Neural progenitor cell (in vitro differentiated cells): ENCODE measurements at regions not wholly inside any gene's neighbourhood (a gene's known extent, or its start where the extent isn't known, plus 50 kb on each side); places are given as distances from the start of the nearest gene placed in this dataset.

Experiments
- DNase-seq: peaks from one replicate; pipeline ENCODE4 v3.0.0-alpha.2; 2016; ENCODE audit warnings: low spot score
- H2AFZ ChIP-seq: fragments of 200-600 bp; sonication (generic); replicated peaks from 2 replicates; pipeline ENCODE4 v1.6.1; 2016; ENCODE audit warnings: antibody characterized with exemption
- H3F3A ChIP-seq: fragments of 200-600 bp; sonication (generic); 2 replicates; pipeline ENCODE4 v1.6.1; 2016; ENCODE audit warnings: antibody characterized with exemption, low read depth
- H3K27ac ChIP-seq: fragments of 200-600 bp; sonication (generic); 2 replicates; pipeline ENCODE4 v1.5.1; 2016; ENCODE audit warnings: mild to moderate bottlenecking
- H3K27me3 ChIP-seq: fragments of 200-600 bp; sonication (generic); 2 replicates; pipeline ENCODE4 v1.6.1; 2016; ENCODE audit warnings: mild to moderate bottlenecking, moderate library complexity
- H3K36me3 ChIP-seq: fragments of 200-600 bp; sonication (generic); 2 replicates; pipeline ENCODE4 v1.5.1; 2016
- H3K4me1 ChIP-seq: fragments of 200-600 bp; sonication (generic); 2 replicates; pipeline ENCODE4 v1.6.1; 2016; ENCODE audit warnings: mixed run types
- H3K4me2 ChIP-seq: fragments of 200-600 bp; sonication (generic); 2 replicates; pipeline ENCODE4 v1.6.1; 2016
- H3K4me3 ChIP-seq: fragments of 200-600 bp; sonication (generic); 2 replicates; pipeline ENCODE4 v1.5.1; 2016
- H3K79me2 ChIP-seq: fragments of 200-600 bp; sonication (generic); 2 replicates; pipeline ENCODE4 v1.6.1; 2016; ENCODE audit warnings: low read depth
- H3K9ac ChIP-seq: fragments of 200-600 bp; sonication (generic); 2 replicates; pipeline ENCODE4 v1.6.1; 2016
- H3K9me3 ChIP-seq: fragments of 200-600 bp; sonication (generic); 2 replicates; pipeline ENCODE4 v1.5.1; 2016; ENCODE audit warnings: low read depth
- H4K20me1 ChIP-seq: fragments of 200-600 bp; sonication (generic); 2 replicates; pipeline ENCODE4 v1.6.1; 2016; ENCODE audit warnings: low read depth
- H3K27ac Mint-ChIP-seq: 3 replicates; pipeline ENCODE4 v1.8.0; 2021; ENCODE audit warnings: mixed read lengths
- H3K27me3 Mint-ChIP-seq: 2 replicates; pipeline ENCODE4 v1.8.0; 2022; ENCODE audit warnings: low read depth, mild to moderate bottlenecking, inconsistent platforms, moderate library complexity, mixed read lengths; ENCODE audit not compliant: insufficient read depth
- H3K36me3 Mint-ChIP-seq: 3 replicates; pipeline ENCODE4 v1.8.0; 2021; ENCODE audit warnings: mixed read lengths
- H3K4me1 Mint-ChIP-seq: 3 replicates; pipeline ENCODE4 v1.8.0; 2021; ENCODE audit warnings: mixed read lengths
- H3K4me3 Mint-ChIP-seq: 3 replicates; pipeline ENCODE4 v1.8.0; 2021; ENCODE audit warnings: mild to moderate bottlenecking, moderate library complexity, mixed read lengths
- H3K9me3 Mint-ChIP-seq: 3 replicates; pipeline ENCODE4 v1.8.0; 2020; ENCODE audit warnings: mixed read lengths
- CTCF ChIP-seq: fragments of 200-600 bp; sonication (generic); IDR thresholded peaks from 2 replicates; pipeline ENCODE4 v1.5.1; 2017; ENCODE audit warnings: antibody characterized with exemption, mild to moderate bottlenecking
- EZH2 ChIP-seq: fragments of 200-600 bp; sonication (generic); IDR thresholded peaks from 2 replicates; pipeline ENCODE4 v1.6.1; 2017; ENCODE audit warnings: antibody characterized with exemption, mild to moderate bottlenecking, moderate library complexity
- EZH2phosphoT487 ChIP-seq: fragments of 200-600 bp; sonication (generic); IDR thresholded peaks from 2 replicates; pipeline ENCODE4 v1.6.1; 2017; ENCODE audit warnings: antibody characterized with exemption

- Mint-ChIP-seq H3K36me3 (no peaks in the 10 kb centered on the region), H3K9me3 (no peaks in the 10 kb centered on the region), H3K4me1 (no peaks in the 10 kb centered on the region), H3K27me3 (peaks cover 8% of the 10 kb centered on the region), H3K4me3 (no peak overlapping the region), H3K27ac (no peak overlapping the region)
- no peak for TF ChIP-seq EZH2
- no peak for TF ChIP-seq CTCF
- no peak for TF ChIP-seq EZH2phosphoT487
- no peaks in the 10 kb centered on the region for H3K27me3 ChIP-seq
- H3K4me3 ChIP-seq = no peak overlapping the region
- H3K79me2 ChIP-seq = no peaks in the 10 kb centered on the region
- H3K4me1 ChIP-seq = no peaks in the 10 kb centered on the region
- DNase-seq = no peak
- no peaks in the 10 kb centered on the region for H3K36me3 ChIP-seq
- H2AFZ ChIP-seq = no peak overlapping the region
- H3F3A ChIP-seq = no peaks in the 10 kb centered on the region
- H3K27ac ChIP-seq = no peak overlapping the region
- no peak overlapping the region for H3K9ac ChIP-seq
- H3K4me2 ChIP-seq = no peak overlapping the region
- H3K9me3 ChIP-seq = no peaks in the 10 kb centered on the region
- no peaks in the 10 kb centered on the region for H4K20me1 ChIP-seq
These were observed 106.4 kb upstream of the SCOC start for GRCh38 chr4:140266958-140267568.

GRCh38 chr4:140260227-140260626, 106.2 kb upstream of the MAML3 start:
- TF ChIP-seq CTCF (no peak), EZH2 (no peak), EZH2phosphoT487 (no peak)
- H3K36me3 ChIP-seq = no peaks in the 10 kb centered on the region
- Mint-ChIP-seq H3K27me3 (peaks cover 4% of the 10 kb centered on the region), H3K4me3 (no peak overlapping the region), H3K36me3 (no peaks in the 10 kb centered on the region), H3K9me3 (no peaks in the 10 kb centered on the region), H3K27ac (no peak overlapping the region), H3K4me1 (no peaks in the 10 kb centered on the region)
- no peak overlapping the region for H3K4me3 ChIP-seq
- no peak overlapping the region for H3K4me2 ChIP-seq
- H3K9me3 ChIP-seq = no peaks in the 10 kb centered on the region
- no peak overlapping the region for H3K27ac ChIP-seq
- H3K27me3 ChIP-seq = no peaks in the 10 kb centered on the region
- H3K9ac ChIP-seq = no peak overlapping the region
- no peaks in the 10 kb centered on the region for H3K79me2 ChIP-seq
- no peak overlapping the region for H2AFZ ChIP-seq
- H3F3A ChIP-seq = no peaks in the 10 kb centered on the region
- H3K4me1 ChIP-seq = no peaks in the 10 kb centered on the region
- no peaks in the 10 kb centered on the region for H4K20me1 ChIP-seq
- DNase-seq = no peak

DNA sequence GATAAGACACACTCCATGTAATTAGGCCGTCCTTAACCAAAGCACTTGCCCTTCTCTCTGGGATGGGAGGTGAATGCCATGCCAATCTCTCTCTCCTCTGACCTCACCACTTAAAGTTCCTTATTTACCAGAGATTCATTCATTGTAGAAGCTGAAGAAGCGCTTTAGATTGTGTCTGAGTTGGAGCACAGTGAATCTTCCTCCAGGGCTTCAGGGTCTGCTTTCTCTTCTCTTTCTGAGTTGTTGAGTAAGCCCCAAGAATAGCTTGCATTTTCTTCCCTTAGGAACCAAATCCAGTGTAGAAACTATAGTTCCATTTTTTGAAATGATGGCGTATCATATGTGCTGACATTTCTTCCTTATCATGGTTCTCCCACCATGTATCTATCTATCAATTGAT, 104.5 kb upstream of the MAML3 start:
- Histone ChIP-seq H3K9me3 (no peaks in the 10 kb centered on the region), H3F3A (peaks cover 7% of the 10 kb centered on the region), H2AFZ (no peak overlapping the region), H4K20me1 (no peaks in the 10 kb centered on the region), H3K4me1 (peaks cover 5% of the 10 kb centered on the region), H3K27ac (no peak overlapping the region), H3K4me3 (no peak overlapping the region), H3K36me3 (no peaks in the 10 kb centered on the region), H3K4me2 (no peak overlapping the region), H3K79me2 (no peaks in the 10 kb centered on the region), H3K9ac (no peak overlapping the region), H3K27me3 (no peaks in the 10 kb centered on the region)
- Mint-ChIP-seq H3K9me3 (no peaks in the 10 kb centered on the region), H3K36me3 (no peaks in the 10 kb centered on the region), H3K27ac (no peak overlapping the region), H3K4me3 (no peak overlapping the region), H3K4me1 (peaks cover 9% of the 10 kb centered on the region), H3K27me3 (peaks cover 3% of the 10 kb centered on the region)
- TF ChIP-seq CTCF = no peak
- no peak for TF ChIP-seq EZH2
- no peak for TF ChIP-seq EZH2phosphoT487
- no peak for DNase-seq
